ENCODE measurements at regions not wholly inside any gene's neighbourhood (a gene's known extent, or its start where the extent isn't known, plus 50 kb on each side); places are given as distances from the start of the nearest gene placed in this dataset.

DNA sequence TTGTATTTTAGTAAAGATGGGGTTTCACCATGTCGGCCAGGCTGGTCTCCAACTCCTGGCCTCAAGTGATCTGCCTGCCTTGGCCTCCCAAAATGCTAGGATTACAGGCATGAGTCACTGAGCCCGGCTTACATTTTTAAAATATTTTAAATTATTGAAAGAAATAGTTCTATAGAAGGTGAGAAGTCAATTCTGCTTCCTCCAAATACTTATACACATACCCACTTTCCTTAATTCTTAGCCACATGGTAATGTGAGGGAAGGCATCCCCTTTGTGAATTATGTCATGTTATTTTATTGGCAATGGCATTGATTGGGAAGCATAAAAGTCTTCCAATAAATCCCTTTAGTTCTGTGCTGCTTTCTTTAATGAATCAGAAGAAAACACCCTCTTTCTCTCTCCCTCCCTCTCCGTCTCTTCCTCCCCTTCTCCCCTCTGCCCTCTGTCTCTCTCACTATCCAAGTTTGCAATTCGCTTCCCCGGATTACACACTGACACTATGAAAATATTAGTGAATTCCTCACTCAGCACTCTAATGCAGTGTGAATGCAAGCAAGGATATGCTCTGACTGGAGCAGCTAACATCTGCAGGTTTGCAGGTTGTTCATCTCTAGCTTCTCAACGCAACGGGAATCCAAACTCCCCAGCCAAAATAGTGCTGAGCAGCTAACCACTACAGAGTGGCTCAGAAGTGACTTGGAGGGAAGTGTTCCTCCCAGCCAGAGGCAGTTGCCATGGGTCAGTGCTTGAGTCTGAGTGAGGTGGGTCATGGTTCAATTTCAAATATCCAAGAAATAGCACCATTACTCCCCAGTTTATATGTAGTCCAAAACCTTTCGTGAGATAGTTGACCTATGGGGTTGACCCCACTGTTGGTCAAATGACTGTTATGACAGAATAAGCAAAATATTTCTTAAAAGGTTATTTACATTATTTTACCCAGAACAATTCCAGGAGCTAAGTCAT, 77.8 kb upstream of the CD55 start:
- Histone ChIP-seq H3K79me2 (ENCODE audit: insufficient read depth, low read length) (no peaks in the 10 kb centered on the region), H4K20me1 (ENCODE audit: insufficient read depth, low read length) (no peaks in the 10 kb centered on the region), H3K9me3 (ENCODE audit: low read depth, low read length) (no peaks in the 10 kb centered on the region), H3K27me3 (ENCODE audit: insufficient read depth, low read length) (no peaks in the 10 kb centered on the region), H3K4me1 (ENCODE audit: insufficient read depth, low read length) (no peaks in the 10 kb centered on the region), H3K4me3 (ENCODE audit: insufficient read depth, low read length) (no peak overlapping the region), H3K27ac (ENCODE audit: low read depth, low read length) (peak overlapping the region; percentile 47), H2AFZ (ENCODE audit: low read length) (no peak overlapping the region), H3K4me2 (ENCODE audit: insufficient read depth, low read length) (peak overlapping the region; percentile 22), H3K36me3 (ENCODE audit: insufficient read depth, low read length) (no peaks in the 10 kb centered on the region)
- DNase-seq (ENCODE audit: insufficient read length, low spot score, missing footprints), result no peak
- TF ChIP-seq, protein P1, sequence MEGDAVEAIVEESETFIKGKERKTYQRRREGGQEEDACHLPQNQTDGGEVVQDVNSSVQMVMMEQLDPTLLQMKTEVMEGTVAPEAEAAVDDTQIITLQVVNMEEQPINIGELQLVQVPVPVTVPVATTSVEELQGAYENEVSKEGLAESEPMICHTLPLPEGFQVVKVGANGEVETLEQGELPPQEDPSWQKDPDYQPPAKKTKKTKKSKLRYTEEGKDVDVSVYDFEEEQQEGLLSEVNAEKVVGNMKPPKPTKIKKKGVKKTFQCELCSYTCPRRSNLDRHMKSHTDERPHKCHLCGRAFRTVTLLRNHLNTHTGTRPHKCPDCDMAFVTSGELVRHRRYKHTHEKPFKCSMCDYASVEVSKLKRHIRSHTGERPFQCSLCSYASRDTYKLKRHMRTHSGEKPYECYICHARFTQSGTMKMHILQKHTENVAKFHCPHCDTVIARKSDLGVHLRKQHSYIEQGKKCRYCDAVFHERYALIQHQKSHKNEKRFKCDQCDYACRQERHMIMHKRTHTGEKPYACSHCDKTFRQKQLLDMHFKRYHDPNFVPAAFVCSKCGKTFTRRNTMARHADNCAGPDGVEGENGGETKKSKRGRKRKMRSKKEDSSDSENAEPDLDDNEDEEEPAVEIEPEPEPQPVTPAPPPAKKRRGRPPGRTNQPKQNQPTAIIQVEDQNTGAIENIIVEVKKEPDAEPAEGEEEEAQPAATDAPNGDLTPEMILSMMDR (IDR thresholded peaks at IDR 0.05; ENCODE audit: extremely low read depth, low read depth, low read length), result no peak

DNA sequence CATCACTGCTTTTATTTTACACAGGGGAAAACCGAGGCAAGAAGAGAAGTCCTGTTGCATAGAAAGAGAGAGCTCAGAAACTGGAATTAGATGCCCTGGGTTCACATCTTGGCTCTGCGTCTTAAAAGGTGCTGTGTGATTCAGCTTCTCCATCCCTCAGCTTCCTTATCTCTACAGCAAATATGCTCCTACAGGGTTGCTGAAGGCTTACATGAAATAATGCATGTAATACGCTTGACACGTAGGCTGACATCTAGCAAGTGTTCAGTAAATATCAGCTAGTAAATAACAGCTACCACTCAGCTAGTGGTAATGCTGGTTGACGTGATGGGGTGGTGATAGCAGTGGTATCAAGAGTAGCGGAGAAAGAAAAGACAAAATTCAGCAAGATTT, 77.1 kb upstream of the CD55 start:
- Histone ChIP-seq H3K36me3 (ENCODE audit: insufficient read depth, low read length) (no peaks in the 10 kb centered on the region), H3K4me2 (ENCODE audit: insufficient read depth, low read length) (peak overlapping the region; percentile 22)

DNA sequence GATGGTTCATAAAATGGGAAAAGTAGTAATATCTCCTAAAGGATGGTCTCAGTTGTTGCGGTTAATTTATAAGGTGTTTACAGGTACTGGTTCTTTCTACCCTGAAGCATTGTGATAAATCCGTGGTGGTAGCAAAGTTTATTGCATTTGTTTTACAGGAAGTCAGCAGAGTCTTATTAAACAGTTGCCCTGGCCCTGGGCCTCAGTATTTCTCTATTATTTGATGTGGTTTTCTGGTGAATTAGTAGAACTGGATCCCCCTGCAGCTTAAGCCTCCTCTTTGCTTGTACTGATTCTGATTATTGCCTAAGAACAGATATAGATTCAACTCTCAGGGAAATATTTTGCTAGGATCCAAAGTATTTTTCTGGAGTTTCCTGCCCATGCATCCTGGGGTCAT, 76.4 kb upstream of the CD55 start:
- no peaks in the 10 kb centered on the region for H3K27me3 ChIP-seq (ENCODE audit: insufficient read depth, low read length)
- H3K4me1 ChIP-seq (ENCODE audit: insufficient read depth, low read length), result no peaks in the 10 kb centered on the region
- TF ChIP-seq, protein P1 (IDR thresholded peaks at IDR 0.05; ENCODE audit: extremely low read depth, low read depth, low read length), result no peak
- no peaks in the 10 kb centered on the region for H3K9me3 ChIP-seq (ENCODE audit: low read depth, low read length)
- H2AFZ ChIP-seq (ENCODE audit: low read length), result no peak overlapping the region
- H3K4me2 ChIP-seq (ENCODE audit: insufficient read depth, low read length), result no peak overlapping the region
- no peak overlapping the region for H3K4me3 ChIP-seq (ENCODE audit: insufficient read depth, low read length)
- no peaks in the 10 kb centered on the region for H3K79me2 ChIP-seq (ENCODE audit: insufficient read depth, low read length)
- no peak overlapping the region for H3K27ac ChIP-seq (ENCODE audit: low read depth, low read length)
- H3K36me3 ChIP-seq (ENCODE audit: insufficient read depth, low read length), result no peaks in the 10 kb centered on the region
- DNase-seq (ENCODE audit: insufficient read length, low spot score, missing footprints), result no peak
- H4K20me1 ChIP-seq (ENCODE audit: insufficient read depth, low read length), result no peaks in the 10 kb centered on the region

More for the DNA sequence above, 77.1 kb upstream of the CD55 start:
- Histone ChIP-seq H3K27me3 (ENCODE audit: insufficient read depth, low read length) (no peaks in the 10 kb centered on the region), H3K27ac (ENCODE audit: low read depth, low read length) (no peak overlapping the region), H2AFZ (ENCODE audit: low read length) (no peak overlapping the region), H4K20me1 (ENCODE audit: insufficient read depth, low read length) (no peaks in the 10 kb centered on the region), H3K79me2 (ENCODE audit: insufficient read depth, low read length) (no peaks in the 10 kb centered on the region), H3K4me1 (ENCODE audit: insufficient read depth, low read length) (no peaks in the 10 kb centered on the region), H3K4me3 (ENCODE audit: insufficient read depth, low read length) (no peak overlapping the region), H3K9me3 (ENCODE audit: low read depth, low read length) (no peaks in the 10 kb centered on the region)
- DNase-seq (ENCODE audit: insufficient read length, low spot score, missing footprints), result no peak
- TF ChIP-seq, protein P1 (IDR thresholded peaks at IDR 0.05; ENCODE audit: extremely low read depth, low read depth, low read length), result no peak

DNA sequence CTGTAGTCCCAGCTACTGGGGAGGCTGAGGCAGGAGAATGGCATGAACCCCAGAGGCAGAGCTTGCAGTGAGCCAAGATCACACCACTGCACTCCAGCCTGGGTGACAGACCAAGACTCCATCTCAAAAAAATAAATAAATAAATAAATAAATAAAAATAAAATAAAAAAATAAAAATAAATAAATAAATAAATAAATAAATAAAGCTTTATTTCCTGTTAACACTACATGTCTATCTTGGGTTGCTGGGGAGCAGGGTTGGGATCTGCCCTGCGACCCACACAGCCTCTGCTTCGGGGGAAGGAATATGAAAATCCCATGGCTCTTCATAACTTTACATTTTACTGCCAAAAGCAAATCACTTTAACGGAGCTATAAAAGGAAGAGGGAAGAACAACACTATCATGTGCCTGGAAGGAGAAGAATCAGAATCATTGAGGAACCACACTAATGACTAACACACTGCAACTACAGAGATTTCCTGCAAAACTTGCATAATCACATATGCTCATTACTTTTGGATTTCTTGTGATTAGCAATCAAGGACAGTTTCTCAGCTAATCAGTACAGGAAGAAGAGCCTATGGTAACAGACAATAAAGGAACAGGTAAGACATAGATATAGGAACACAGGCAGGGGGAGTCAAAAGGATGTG, 72.8 kb upstream of the CD55 start:
- H3K4me1 ChIP-seq (ENCODE audit: insufficient read depth, low read length), result no peaks in the 10 kb centered on the region
- H3K27me3 ChIP-seq (ENCODE audit: insufficient read depth, low read length), result no peaks in the 10 kb centered on the region
- no peaks in the 10 kb centered on the region for H3K9me3 ChIP-seq (ENCODE audit: low read depth, low read length)
- H3K4me3 ChIP-seq (ENCODE audit: insufficient read depth, low read length), result no peak overlapping the region
- no peaks in the 10 kb centered on the region for H3K79me2 ChIP-seq (ENCODE audit: insufficient read depth, low read length)
- H4K20me1 ChIP-seq (ENCODE audit: insufficient read depth, low read length), result no peaks in the 10 kb centered on the region
- no peak overlapping the region for H3K4me2 ChIP-seq (ENCODE audit: insufficient read depth, low read length)
- no peaks in the 10 kb centered on the region for H3K36me3 ChIP-seq (ENCODE audit: insufficient read depth, low read length)
- TF ChIP-seq, protein P1 (IDR thresholded peaks at IDR 0.05; ENCODE audit: extremely low read depth, low read depth, low read length), result no peak
- H2AFZ ChIP-seq (ENCODE audit: low read length), result no peak overlapping the region
- H3K27ac ChIP-seq (ENCODE audit: low read depth, low read length), result no peak overlapping the region
- no peak for DNase-seq (ENCODE audit: insufficient read length, low spot score, missing footprints)

Measured in osteoblast (primary cell).